GM19395 (cell line): ENCODE measurements at regions not wholly inside any gene's neighbourhood (a gene's known extent, or its start where the extent isn't known, plus 50 kb on each side); places are given as distances from the start of the nearest gene placed in this dataset.
A peak's percentile ranks its signal among the peaks of the same experiment; 100 is the strongest.
"Not testable (repeated sequence)": the region's sequence is repeated elsewhere in the genome, so short reads cannot be mapped to it uniquely, and the experiment has no call there.

ENCODE experiments used
- ATAC-seq: cut with Tn5 transposase; IDR thresholded peaks from one replicate; pipeline ENCODE4 v1.9.1; 2021; ENCODE audit warnings: mild to moderate bottlenecking, moderate library complexity; ENCODE audit not compliant: unreplicated experiment

GRCh38 chr3:36656873-36657272, 107.5 kb downstream of the DCLK3 start:
- no peak for ATAC-seq

DNA sequence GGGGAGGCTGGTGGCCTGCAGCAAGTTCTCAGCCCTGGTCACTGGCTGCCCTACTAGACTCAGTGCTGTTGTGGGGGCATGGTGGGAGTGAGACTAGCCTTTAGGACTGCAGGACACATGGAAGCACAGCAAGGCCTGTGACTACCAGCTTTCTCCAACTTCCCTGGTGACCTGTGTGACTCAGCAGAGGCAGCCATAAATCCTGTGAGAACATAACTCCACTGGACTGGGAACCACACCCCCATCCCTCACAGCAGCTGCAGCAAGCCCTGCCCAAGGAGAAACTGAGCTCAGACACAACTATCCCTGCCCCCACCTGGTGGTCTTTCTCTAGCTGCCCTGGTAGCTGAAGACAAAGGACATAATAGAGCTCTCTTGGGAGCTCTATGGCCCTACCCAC, 111.3 kb downstream of the DCLK3 start:
- no peak for ATAC-seq

- no peak for ATAC-seq
Observed at GRCh38 chr3:36652104-36652503, 112.2 kb downstream of the DCLK3 start.

GRCh38 chr3:36650271-36650671, 114.1 kb downstream of the DCLK3 start:
- ATAC-seq = no peak

DNA sequence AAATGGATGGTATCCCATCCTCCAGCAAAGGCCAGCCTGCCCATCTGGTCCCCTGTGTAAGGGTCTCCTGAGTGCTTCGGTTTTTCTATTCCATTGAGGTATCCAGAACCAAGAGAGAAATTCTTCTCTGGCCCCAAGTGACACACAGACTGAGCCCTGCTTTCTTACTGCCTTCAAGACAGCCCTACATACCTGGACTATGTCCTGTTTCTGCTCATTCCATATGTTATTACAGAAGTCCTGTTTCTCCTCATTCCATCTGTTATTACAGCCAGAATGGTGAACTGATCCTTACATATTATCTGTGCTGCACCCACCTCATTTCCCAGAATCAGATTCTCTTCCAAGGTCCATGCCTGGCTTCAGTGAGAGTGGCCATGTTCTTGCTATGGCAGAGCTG, 115.2 kb downstream of the DCLK3 start:
- ATAC-seq = peak; percentile 20

DNA sequence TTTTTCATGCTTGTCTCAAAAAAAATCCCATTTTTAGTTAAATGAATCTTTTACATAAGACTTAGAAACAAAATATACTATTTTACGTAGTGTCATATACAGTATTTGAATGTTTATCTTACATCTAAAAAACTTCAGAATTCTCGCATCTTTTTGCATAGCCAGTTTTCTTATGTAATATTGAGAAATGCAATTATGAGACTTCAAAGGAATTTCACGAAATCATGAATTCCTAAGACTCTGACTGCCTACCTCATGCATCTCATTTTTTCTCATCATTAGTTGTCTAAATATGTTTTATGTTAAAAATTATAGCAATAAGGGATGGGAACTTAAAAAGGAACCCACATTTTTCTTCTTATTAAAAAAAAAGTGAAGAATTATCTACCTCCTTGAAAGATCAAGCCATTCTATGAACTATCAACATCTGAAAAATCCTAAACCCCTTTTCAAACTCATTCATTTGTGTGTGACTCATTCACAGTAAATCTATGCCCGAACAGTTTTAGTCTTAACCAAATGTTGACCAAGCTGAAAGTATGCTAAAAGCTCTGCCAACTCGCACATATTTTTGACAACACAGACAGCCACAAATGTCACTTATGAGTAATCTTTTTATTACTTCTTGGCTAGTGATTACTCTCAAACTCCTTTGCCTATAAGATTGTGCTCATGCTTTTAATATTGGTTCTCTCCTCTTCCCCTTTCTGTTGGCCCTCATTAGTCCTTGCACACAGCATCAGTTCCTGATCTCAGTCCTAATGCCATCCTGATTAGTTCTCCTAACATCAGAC, 115.9 kb downstream of the DCLK3 start:
- peak; percentile 71 for ATAC-seq

DNA sequence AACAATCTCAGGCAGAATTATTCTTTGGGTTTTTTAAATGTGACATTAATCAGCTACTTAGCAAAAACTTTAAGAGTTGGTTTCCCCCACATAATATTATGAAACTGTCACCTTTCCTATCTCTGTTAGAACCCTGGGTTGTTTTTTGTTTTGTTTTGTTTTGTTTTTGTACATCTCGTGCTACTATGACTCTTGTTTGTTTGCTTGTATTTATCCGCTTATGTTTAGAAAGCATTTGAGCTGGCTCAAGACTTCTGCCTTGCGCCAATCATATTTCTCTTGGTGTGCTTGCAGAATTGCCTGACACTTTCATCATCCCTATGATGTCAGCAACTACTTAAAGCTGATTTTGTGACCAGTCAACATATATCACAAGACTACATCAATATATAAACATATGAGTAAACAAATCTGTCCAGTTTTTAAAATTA, 116.9 kb downstream of the DCLK3 start:
- ATAC-seq = no peak

DNA sequence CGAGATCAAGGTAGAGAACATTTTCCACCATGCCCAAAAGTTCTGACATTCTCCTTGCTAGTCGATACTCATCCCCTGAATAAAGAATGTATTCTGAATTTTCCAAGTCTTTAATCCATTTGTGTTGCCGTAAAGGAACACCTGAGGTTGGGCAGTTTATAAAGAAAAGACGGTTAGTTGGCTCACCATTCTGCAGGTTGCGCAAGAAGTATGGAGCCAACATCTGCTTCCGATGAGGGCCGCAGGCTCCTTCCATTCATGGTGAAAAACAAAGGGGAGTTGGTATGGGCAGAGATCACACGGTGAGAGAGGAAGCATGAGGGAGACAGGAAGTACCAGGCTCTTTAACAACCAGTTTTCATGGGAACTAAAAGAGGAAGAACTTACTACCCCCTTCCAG, 121.2 kb downstream of the DCLK3 start:
- no peak for ATAC-seq

DNA sequence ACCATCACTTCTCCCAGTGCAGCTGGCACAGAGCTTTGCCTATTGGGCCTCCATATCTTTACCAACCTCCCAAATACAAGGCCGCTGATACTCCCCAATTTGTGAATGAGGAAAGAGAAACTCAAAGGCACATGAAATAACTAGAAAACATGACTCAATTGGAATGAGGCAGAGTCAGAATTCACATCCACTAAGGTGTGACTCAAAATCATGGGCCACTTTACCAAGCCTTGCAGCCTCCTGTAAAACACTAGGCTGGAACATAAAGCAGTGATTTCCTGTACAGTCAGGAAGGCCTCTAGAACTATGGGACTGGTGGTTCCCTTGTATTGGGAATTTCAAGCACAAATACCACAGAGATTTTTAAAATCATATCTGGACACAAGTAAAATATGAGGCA, 128.6 kb downstream of the DCLK3 start:
- ATAC-seq = no peak

GRCh38 chr3:36633897-36634296, 130.5 kb downstream of the DCLK3 start:
- not testable (repeated sequence) for ATAC-seq

GRCh38 chr3:36633060-36633459, 131.3 kb downstream of the DCLK3 start:
- ATAC-seq = no peak

GRCh38 chr3:36631549-36631948, 132.8 kb downstream of the DCLK3 start:
- ATAC-seq = no peak

DNA sequence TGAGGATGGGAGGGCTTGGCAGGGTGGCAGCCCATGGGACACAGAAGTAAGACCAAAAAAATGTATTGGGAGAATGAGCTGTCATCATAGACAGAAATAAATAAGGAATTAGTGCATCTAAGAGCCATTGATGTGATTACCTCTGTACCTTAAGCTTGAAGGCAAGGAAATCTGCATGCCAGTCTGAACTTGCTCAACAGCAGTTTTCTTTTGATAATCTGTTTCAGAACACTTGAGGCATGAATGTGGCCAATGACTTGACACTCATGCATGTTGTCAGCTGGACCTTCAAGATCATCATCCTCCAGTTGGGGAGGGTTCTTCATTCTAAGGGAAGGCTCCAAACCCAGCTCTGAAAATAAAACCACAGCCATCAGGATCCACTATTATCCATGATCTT, 148.5 kb downstream of the DCLK3 start:
- ATAC-seq = no peak

- ATAC-seq = no peak
Observed at GRCh38 chr3:36606871-36607765, 157.2 kb downstream of the DCLK3 start.

DNA sequence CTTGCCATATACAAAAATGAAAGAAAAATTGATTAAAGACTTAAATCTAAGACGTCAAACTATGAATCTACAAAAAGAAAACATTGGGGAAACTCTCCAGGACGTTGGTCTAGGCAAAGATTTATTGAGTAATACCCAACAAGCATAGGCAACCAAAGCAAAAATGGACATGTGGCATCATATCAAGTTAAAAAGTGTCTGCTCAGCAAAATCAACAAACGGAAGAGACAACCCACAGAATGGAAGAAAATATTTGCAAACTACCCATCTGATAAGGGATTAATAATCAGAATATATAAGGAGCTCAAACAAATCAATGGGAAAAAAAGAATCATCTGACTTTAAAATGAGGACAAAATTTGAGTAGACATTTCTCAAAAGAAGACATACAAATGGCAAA, 160.9 kb downstream of the DCLK3 start:
- ATAC-seq = no peak

DNA sequence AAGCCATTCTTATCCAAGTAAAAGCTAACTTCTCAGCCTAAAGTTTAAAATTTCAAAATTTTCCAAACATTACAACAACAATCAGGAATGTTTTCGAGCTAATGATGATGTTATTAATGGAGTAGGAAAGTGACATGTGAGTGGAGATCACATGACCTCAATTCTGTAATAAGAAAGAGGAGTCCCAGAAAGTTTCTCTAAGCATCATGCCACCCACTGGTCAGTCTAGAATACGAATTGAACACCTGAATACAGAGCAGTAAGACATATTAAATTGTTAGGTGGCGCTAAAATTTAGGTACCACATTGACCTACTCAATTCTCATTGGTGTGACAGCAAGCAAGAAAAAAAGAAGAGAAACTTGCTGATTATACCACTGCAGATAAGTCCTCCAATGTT, 163.9 kb downstream of the DCLK3 start:
- no peak for ATAC-seq
